DMS153 (cell line): ENCODE measurements at regions not wholly inside any gene's neighbourhood (a gene's known extent, or its start where the extent isn't known, plus 50 kb on each side); places are given as distances from the start of the nearest gene placed in this dataset.

Source experiments
- DNase-seq: peaks from one replicate; lab custom pipeline; 2025; lab: John Stamatoyannopoulos, UW

DNA sequence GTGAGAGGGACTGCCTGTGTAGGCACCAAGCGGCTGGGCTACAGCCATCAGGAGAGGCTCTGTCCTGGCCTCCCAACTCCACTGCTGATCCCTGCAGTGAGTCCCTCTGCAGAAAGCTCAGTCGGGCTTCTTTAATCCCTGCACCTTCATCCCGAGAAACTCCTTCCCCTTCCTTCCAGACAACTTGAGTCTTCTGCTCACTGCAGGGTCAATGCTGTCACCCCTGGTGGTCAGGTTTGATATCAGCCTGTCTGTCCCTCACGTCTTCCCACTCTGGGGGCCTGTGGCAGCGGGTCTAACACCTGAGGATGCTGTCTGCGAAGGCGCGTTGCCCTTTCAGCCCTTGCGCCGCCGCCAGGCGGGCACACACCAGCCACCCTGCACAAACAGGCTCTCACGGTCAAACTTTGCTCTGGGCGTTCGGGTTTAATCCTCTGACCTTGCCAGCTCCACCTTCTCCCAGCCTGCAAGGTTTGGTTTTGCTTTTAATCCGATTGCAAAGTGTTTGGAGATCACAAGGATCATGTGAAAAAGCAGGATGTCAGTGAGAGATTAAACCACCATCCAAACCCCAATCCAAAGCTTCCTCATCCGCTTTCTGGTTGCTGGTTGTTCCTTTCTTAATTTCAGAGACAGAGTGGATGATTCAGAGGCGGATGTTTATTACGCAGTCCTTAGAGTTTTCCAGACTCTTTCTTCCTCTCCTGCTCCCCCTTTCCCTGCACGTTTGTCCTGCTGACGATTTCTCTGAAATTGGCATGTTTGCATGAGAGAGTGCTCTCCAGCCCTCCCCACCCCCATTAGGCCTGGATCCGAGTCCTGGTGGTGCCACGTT, 74.8 kb upstream of the SLC34A2 start:
- no peak for DNase-seq

DNA sequence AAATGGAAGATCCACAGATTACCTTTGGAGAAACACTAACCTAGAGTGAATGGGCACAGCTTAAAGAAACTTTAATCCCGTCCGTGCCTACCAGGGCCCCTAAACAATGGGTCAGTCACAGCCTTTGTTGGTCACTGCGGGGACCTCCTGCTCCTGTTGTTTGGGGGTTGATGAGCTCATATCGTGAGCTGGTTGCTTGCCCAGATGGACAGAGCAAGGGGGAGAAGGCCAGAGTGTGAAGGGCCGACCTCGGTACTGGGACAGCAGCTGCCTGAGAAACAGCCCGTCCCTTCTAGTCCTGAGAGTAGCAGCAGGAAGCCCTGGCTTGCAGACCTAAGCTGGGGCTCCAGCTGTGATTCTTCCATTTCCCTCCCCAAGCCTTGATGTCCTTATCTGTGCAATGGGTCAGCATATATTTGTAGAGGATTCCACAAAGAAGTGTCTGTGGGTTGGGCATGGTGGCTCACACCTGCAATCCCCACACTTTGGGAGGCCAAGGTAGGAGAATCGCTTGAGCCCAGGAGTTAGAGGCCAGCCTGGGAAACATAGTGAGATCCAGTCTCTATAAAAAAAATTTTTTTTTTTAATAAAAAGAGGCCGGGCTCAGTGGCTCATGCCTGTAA, 69.6 kb upstream of the SLC34A2 start:
- no peak for DNase-seq

DNA sequence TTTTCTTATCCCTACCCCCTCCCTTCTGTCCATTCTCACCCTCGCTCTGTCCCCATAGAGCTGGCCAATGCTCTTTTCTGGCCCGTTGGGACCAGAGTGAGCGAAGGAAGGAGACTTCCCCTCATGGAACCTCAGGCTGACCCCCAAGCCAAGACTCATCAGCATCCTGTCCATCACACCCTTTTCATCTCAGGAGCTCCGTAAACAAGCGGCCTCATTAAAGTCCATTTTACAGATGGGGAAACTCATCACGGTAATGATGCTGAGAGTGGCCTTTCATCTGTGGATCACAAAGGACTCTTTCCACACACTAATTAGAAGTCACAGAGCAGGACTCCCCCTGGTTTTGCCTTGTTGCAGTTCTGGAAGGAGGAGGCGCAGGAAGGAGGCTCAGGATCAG, 67.4 kb upstream of the SLC34A2 start:
- DNase-seq: no peak

DNA sequence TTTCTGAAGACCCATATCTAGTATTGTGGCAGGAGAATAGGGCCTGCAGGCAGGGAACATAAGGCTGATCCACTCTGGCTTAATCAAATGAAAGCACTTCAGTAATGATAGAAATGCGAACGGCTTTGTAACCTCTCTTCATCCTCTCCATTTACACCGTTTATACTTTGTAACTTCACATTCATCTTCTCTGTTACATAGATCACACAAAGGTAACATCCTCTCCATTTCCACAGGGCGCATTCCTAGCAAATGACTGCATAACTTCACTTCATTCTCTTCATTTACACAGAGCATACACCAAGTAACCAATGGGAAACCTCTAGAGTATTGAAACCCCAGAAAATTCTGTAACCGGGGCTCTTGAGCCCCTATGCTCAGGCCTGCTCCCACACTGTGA, 65.5 kb upstream of the SLC34A2 start:
- no peak for DNase-seq

DNA sequence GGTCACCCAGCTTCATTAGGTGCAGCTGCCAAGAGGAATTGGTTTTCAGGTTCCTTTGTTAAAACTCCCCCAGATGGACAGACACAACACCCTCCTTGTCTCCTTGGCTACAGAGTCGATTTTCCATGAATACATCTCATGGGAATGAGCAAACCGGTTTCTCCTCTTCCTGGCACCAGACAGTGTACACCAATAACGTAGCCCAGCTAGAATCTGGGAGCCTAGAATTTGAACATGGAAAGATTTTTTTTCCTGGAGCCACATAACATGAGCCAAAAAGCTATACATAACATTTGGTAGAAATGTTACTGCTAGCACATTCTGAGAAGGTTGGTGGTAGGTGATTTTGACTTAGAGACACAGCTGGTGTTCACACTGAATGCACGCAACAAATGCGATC, 62.9 kb upstream of the SLC34A2 start:
- DNase-seq: no peak
